Prostate gland (tissue), 2 donors: ENCODE measurements at regions not wholly inside any gene's neighbourhood (a gene's known extent, or its start where the extent isn't known, plus 50 kb on each side); places are given as distances from the start of the nearest gene placed in this dataset.

Source experiments
- DNase-seq: peaks from one replicate; pipeline ENCODE4 v3.0.0-alpha.2; 2019; ENCODE audit warnings: low spot score
- H3K27ac ChIP-seq, 2 donors: fragments of 200-600 bp; sonication (generic); 2 replicates each; pipeline ENCODE4 v1.5.1; 2017 to 2019
- H3K27me3 ChIP-seq: fragments of 200-600 bp; sonication (generic); replicated peaks from 2 replicates; pipeline ENCODE4 v1.5.1; 2019; ENCODE audit not compliant: insufficient read depth
- H3K36me3 ChIP-seq, 2 donors: fragments of 200-600 bp; sonication (generic); 1 replicate in 1 of 2; 2 replicates in 1 of 2; pipeline versions ENCODE4 v1.5.1 to v1.8.1; 2017 to 2019
- H3K4me1 ChIP-seq: fragments of 200-600 bp; sonication (generic); replicated peaks from 2 replicates; pipeline ENCODE4 v1.5.1; 2019
- H3K4me3 ChIP-seq, 2 donors: fragments of 200-600 bp; sonication (generic); 2 replicates each; pipeline ENCODE4 v1.5.1; 2017 to 2019
- H3K9me3 ChIP-seq: fragments of 200-600 bp; sonication (generic); 2 replicates; pipeline ENCODE4 v1.5.1; 2017
- CTCF ChIP-seq, 4 experiments: fragments of 200-600 bp in 2 of 4; fragments of 450-650 bp in 2 of 4; sonication (generic) in 2 of 4; IDR thresholded peaks; 1 replicate in 3 of 4; 2 replicates in 1 of 4; pipeline ENCODE4 v1.5.1; 2016 to 2019; ENCODE audit warnings: antibody characterized with exemption in 4 of 4, mild to moderate bottlenecking in 2 of 4, moderate library complexity in 2 of 4
- POLR2A ChIP-seq: fragments of 450-650 bp; IDR thresholded peaks from one replicate; pipeline ENCODE4 v1.6.1; 2016; ENCODE audit warnings: antibody characterized with exemption, mild to moderate bottlenecking
- POLR2AphosphoS5 ChIP-seq: sonication (generic); formaldehyde crosslinking; IDR thresholded peaks from one replicate; pipeline ENCODE4 v1.6.1; 2017; ENCODE audit warnings: antibody characterized with exemption
- WGBS: methylation state at CpG from one replicate; pipeline ENCODE4 v1.1.5; 2018; 5-methylcytosine and 5-hydroxymethylcytosine counted together
- intact Hi-C: fragments of 100-400 bp; cut with DNase I; formaldehyde crosslinking; loops from one replicate; pipeline ENCODE4 v1.14.2; 2022

GRCh38 chr1:65020774-65021173 is 54.4 kb upstream of the JAK1 start:
- WGBS: 90% methylated on average over 1 of the region's 1 CpG
- Histone ChIP-seq H3K36me3 (no peaks in the 10 kb centered on the region), H3K4me3 (no peak overlapping the region), H3K9me3 (no peaks in the 10 kb centered on the region), H3K27ac (no peak overlapping the region), H3K4me1 (no peaks in the 10 kb centered on the region), H3K27me3 (no peaks in the 10 kb centered on the region)
- DNase-seq: no peak
- TF ChIP-seq CTCF (IDR thresholded peaks at IDR 0.05) (no peak), POLR2A (no peak), POLR2AphosphoS5 (no peak)
- intact Hi-C loops: no loop called here

GRCh38 chr1:65021795-65022194 is 55.4 kb upstream of the JAK1 start:
- intact Hi-C loops: no loop called here
- no peaks in the 10 kb centered on the region for H3K4me1 ChIP-seq
- DNase-seq: no peak
- no peaks in the 10 kb centered on the region for H3K36me3 ChIP-seq
- TF ChIP-seq POLR2A: no peak
- TF ChIP-seq CTCF (IDR thresholded peaks at IDR 0.05): no peak
- no peak for TF ChIP-seq POLR2AphosphoS5
- no peak overlapping the region for H3K4me3 ChIP-seq
- no peak overlapping the region for H3K27ac ChIP-seq
- WGBS: 11% methylated on average over 1 of the region's 1 CpG
- H3K9me3 ChIP-seq: no peaks in the 10 kb centered on the region
- no peaks in the 10 kb centered on the region for H3K27me3 ChIP-seq

- H3K27ac ChIP-seq: no peak overlapping the region
- no peak for TF ChIP-seq POLR2AphosphoS5
- no peaks in the 10 kb centered on the region for H3K9me3 ChIP-seq
- H3K4me1 ChIP-seq: no peaks in the 10 kb centered on the region
- no peak for DNase-seq
- H3K36me3 ChIP-seq: no peaks in the 10 kb centered on the region
- H3K4me3 ChIP-seq: no peak overlapping the region
- H3K27me3 ChIP-seq: no peaks in the 10 kb centered on the region
- intact Hi-C loops: no loop called here
Measured at GRCh38 chr1:65022216-65022615, 55.9 kb upstream of the JAK1 start.

GRCh38 chr1:65025794-65026193 is 59.4 kb upstream of the JAK1 start:
- 95% methylated on average over 3 of the region's 3 CpGs for WGBS
- no peak overlapping the region for H3K27ac ChIP-seq
- no peak overlapping the region for H3K4me3 ChIP-seq
- DNase-seq: no peak
- no peak for TF ChIP-seq CTCF (IDR thresholded peaks at IDR 0.05)
- no peak for TF ChIP-seq POLR2A
- no peak for TF ChIP-seq POLR2AphosphoS5
- H3K36me3 ChIP-seq: no peaks in the 10 kb centered on the region
- H3K9me3 ChIP-seq: no peaks in the 10 kb centered on the region
- no peaks in the 10 kb centered on the region for H3K4me1 ChIP-seq
- intact Hi-C loops: no loop called here
- no peaks in the 10 kb centered on the region for H3K27me3 ChIP-seq

GRCh38 chr1:65026235-65026634 is 59.9 kb upstream of the JAK1 start:
- H3K9me3 ChIP-seq: no peaks in the 10 kb centered on the region
- WGBS: 46% methylated on average over 3 of the region's 3 CpGs
- no peak overlapping the region for H3K4me3 ChIP-seq
- H3K27ac ChIP-seq: no peak overlapping the region
- no peaks in the 10 kb centered on the region for H3K4me1 ChIP-seq
- no peaks in the 10 kb centered on the region for H3K36me3 ChIP-seq
- no peaks in the 10 kb centered on the region for H3K27me3 ChIP-seq
- no peak for TF ChIP-seq CTCF (IDR thresholded peaks at IDR 0.05)
- TF ChIP-seq POLR2AphosphoS5: no peak
- TF ChIP-seq POLR2A: no peak
- no peak for DNase-seq
- intact Hi-C loops: no loop called here
